ENCODE measurements at regions not wholly inside any gene's neighbourhood (a gene's known extent, or its start where the extent isn't known, plus 50 kb on each side); places are given as distances from the start of the nearest gene placed in this dataset.

GRCh38 chr2:240365971-240366471 lies 69.4 kb upstream of the GPC1 start:
- H2BK15ac ChIP-seq (ENCODE audit: low read depth, low read length), result no peak overlapping the region
- H3K9me3 ChIP-seq (ENCODE audit: control insufficient read depth, insufficient read depth, low read length), result peaks cover 8% of the 10 kb centered on the region
- no peak overlapping the region for H4K5ac ChIP-seq (ENCODE audit: low read depth, low read length)
- peaks cover 13% of the 10 kb centered on the region for H3K4me1 ChIP-seq (ENCODE audit: control insufficient read depth, insufficient read depth, low read length)
- H3K79me1 ChIP-seq (ENCODE audit: low read depth in 1 of 2, low read length in 2 of 2), result peaks cover 0 to 8% of the 10 kb centered on the region in 2 experiments; a peak in 1 of 4 replicates
- H3K4me2 ChIP-seq (ENCODE audit: low read depth, low read length), result no peak overlapping the region
- BruUV-seq (replicated peaks), result no TSS peak
- no peaks in the 10 kb centered on the region for H4K20me1 ChIP-seq (ENCODE audit: insufficient read depth, low read length)
- ATAC-seq (ENCODE audit: low read depth) (no peak), DNase-seq (no peak)
- H3K18ac ChIP-seq (ENCODE audit: low read depth, low read length), result no peak overlapping the region
- H3K9me1 ChIP-seq (ENCODE audit: insufficient read depth, low read length), result peaks cover 20% of the 10 kb centered on the region
- no peak overlapping the region for H3K56ac ChIP-seq (ENCODE audit: extremely low read depth, insufficient read depth, low read length)
- no CpG with 5 or more reads among the region's 9 CpGs for WGBS, 2 experiments (ENCODE audit: extremely low coverage in 2 of 2, insufficient read length in 1 of 2)
- ChIA-PET POLR2A (ENCODE audit: unreplicated experiment) (no interaction called here), CTCF (no interaction called here)
- H3K23ac ChIP-seq (ENCODE audit: low read depth, low read length), result no peak overlapping the region
- intact Hi-C loops (cut with micrococcal nuclease) (no loop called here), in situ Hi-C loops (cut with MboI; ENCODE audit: low sequenced_read_pairs) (no loop called here), dilution Hi-C loops (cut with HindIII; ENCODE audit: low sequenced_read_pairs, unreplicated experiment) (no loop called here)
- H2AFZ ChIP-seq (replicated peaks; ENCODE audit: low read length, poor library complexity), result peak overlapping the region; percentile 12
- H2AK5ac ChIP-seq (ENCODE audit: low read depth, low read length), result 0 out of 2 replicates have a peak overlapping the region, but pooled peaks have one; percentile 1
- no peak overlapping the region for H3K14ac ChIP-seq (replicated peaks; ENCODE audit: low read depth, low read length)
- H3K9ac ChIP-seq (ENCODE audit: low read depth, low read length), result no peak overlapping the region
- H2BK120ac ChIP-seq (ENCODE audit: low read depth, low read length), result no peak overlapping the region; the same call in 1 of the 2 replicates
- H4K8ac ChIP-seq (ENCODE audit: low read depth in 2 of 2, low read length in 2 of 2), result no peak overlapping the region
- H3K27ac ChIP-seq (ENCODE audit: insufficient read depth, low read length), result no peak overlapping the region
- H4K91ac ChIP-seq (ENCODE audit: insufficient read depth, low read depth, low read length), result no peak overlapping the region
- no peak overlapping the region for H2AK9ac ChIP-seq (replicated peaks; ENCODE audit: low read depth, low read length, poor library complexity)
- no peaks in the 10 kb centered on the region for H3K27me3 ChIP-seq (ENCODE audit: control insufficient read depth, insufficient read depth, low read length)
- TF ChIP-seq MXI1 (IDR thresholded peaks at IDR 0.05; ENCODE audit: borderline replicate concordance, low read depth, low read length) (no peak), RAD21 (IDR thresholded peaks at IDR 0.05; ENCODE audit: low read length) (no peak), BHLHE40 (IDR thresholded peaks at IDR 0.05; ENCODE audit: low read depth, low read length) (no peak), MAFK (IDR thresholded peaks at IDR 0.05; ENCODE audit: low read depth, low read length) (no peak), SMC3 (IDR thresholded peaks at IDR 0.05; ENCODE audit: low read depth, low read length) (no peak), CEBPB (IDR thresholded peaks at IDR 0.05; ENCODE audit: low read depth, low read length) (no peak), CHD1 (IDR thresholded peaks at IDR 0.05; ENCODE audit: low read depth, low read length) (no peak), RCOR1 (IDR thresholded peaks at IDR 0.05; ENCODE audit: insufficient replicate concordance, low read length) (no peak), MAZ (IDR thresholded peaks at IDR 0.05; ENCODE audit: borderline replicate concordance, low read depth, low read length) (no peak), RFX5 (IDR thresholded peaks at IDR 0.05; ENCODE audit: low read depth, low read length) (no peak)
- TF ChIP-seq, protein P1, sequence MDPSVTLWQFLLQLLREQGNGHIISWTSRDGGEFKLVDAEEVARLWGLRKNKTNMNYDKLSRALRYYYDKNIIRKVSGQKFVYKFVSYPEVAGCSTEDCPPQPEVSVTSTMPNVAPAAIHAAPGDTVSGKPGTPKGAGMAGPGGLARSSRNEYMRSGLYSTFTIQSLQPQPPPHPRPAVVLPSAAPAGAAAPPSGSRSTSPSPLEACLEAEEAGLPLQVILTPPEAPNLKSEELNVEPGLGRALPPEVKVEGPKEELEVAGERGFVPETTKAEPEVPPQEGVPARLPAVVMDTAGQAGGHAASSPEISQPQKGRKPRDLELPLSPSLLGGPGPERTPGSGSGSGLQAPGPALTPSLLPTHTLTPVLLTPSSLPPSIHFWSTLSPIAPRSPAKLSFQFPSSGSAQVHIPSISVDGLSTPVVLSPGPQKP (IDR thresholded peaks at IDR 0.05; ENCODE audit: borderline replicate concordance, low read depth, low read length), result no peak
- TF ChIP-seq, protein P2, sequence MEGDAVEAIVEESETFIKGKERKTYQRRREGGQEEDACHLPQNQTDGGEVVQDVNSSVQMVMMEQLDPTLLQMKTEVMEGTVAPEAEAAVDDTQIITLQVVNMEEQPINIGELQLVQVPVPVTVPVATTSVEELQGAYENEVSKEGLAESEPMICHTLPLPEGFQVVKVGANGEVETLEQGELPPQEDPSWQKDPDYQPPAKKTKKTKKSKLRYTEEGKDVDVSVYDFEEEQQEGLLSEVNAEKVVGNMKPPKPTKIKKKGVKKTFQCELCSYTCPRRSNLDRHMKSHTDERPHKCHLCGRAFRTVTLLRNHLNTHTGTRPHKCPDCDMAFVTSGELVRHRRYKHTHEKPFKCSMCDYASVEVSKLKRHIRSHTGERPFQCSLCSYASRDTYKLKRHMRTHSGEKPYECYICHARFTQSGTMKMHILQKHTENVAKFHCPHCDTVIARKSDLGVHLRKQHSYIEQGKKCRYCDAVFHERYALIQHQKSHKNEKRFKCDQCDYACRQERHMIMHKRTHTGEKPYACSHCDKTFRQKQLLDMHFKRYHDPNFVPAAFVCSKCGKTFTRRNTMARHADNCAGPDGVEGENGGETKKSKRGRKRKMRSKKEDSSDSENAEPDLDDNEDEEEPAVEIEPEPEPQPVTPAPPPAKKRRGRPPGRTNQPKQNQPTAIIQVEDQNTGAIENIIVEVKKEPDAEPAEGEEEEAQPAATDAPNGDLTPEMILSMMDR (conservative IDR thresholded peaks at IDR 0.05; ENCODE audit: low read depth, low read length), result no peak
- H3K36me3 ChIP-seq (ENCODE audit: control insufficient read depth, insufficient read depth, low read length), result no peaks in the 10 kb centered on the region
- no peak overlapping the region for H3K4me3 ChIP-seq (ENCODE audit: insufficient read depth, low read depth, low read length)
- peak overlapping the region; percentile 58; the same call in 1 of the 2 replicates for H3K4ac ChIP-seq (ENCODE audit: low read depth, low read length)
- H2BK20ac ChIP-seq (ENCODE audit: low read depth, low read length), result no peak overlapping the region
- H2BK5ac ChIP-seq (ENCODE audit: low read depth, low read length, poor library complexity, severe bottlenecking), result no peak overlapping the region

Measured in IMR-90 (cell line).